Activated CD4-positive, alpha-beta T cell treated with anti-CD3 and anti-CD28 coated beads, Interleukin-2, amount 10 ng/mL, durations not matched to agents 7 days and 5 days (primary cell): ENCODE measurements at regions not wholly inside any gene's neighbourhood (a gene's known extent, or its start where the extent isn't known, plus 50 kb on each side); places are given as distances from the start of the nearest gene placed in this dataset.

ENCODE experiments used
- CTCF ChIA-PET: fragments of 350-600 bp; sonication (Branson Sonifier 250); formaldehyde crosslinking; loops from one replicate; lab custom pipeline; 2021; ENCODE audit warnings: antibody characterized with exemption; lab: Charles Lee
- POLR2A ChIA-PET: fragments of 350-600 bp; sonication (Branson Sonifier 250); formaldehyde crosslinking; loops from one replicate; lab custom pipeline; 2021; ENCODE audit warnings: antibody characterized with exemption; lab: Charles Lee
- DNase-seq: peaks from one replicate; pipeline ENCODE4 v3.0.0-alpha.2; 2020
- H3K27ac Mint-ChIP-seq: one replicate; pipeline ENCODE4 v1.8.0; 2021; ENCODE audit warnings: mild to moderate bottlenecking, moderate library complexity, mixed read lengths
- H3K27me3 Mint-ChIP-seq: one replicate; pipeline ENCODE4 v1.8.0; 2021; ENCODE audit warnings: mixed read lengths
- H3K36me3 Mint-ChIP-seq: one replicate; pipeline ENCODE4 v1.8.0; 2021; ENCODE audit warnings: low read depth, mixed read lengths
- H3K4me1 Mint-ChIP-seq: one replicate; pipeline ENCODE4 v1.8.0; 2021; ENCODE audit warnings: mixed read lengths
- H3K4me3 Mint-ChIP-seq: one replicate; pipeline ENCODE4 v1.8.0; 2021; ENCODE audit warnings: mild to moderate bottlenecking, moderate library complexity, mixed read lengths
- H3K9me3 Mint-ChIP-seq: one replicate; pipeline ENCODE4 v1.8.0; 2021; ENCODE audit warnings: mixed read lengths

GRCh38 chr12:107356937-107357295 lies 263.6 kb upstream of the CRY1 start:
- DNase-seq, result no peak
- H3K4me3 Mint-ChIP-seq, result no peak overlapping the region
- H3K27me3 Mint-ChIP-seq, result no peaks in the 10 kb centered on the region
- H3K36me3 Mint-ChIP-seq, result peaks cover 16% of the 10 kb centered on the region
- ChIA-PET CTCF (interaction anchor here (0.7 to 1.6 kb wide), 10 partner anchors 11 to 38 kb away, joined by 3 to 8 read pairs (median 4); a partner anchor contains a TSS), POLR2A (interaction anchor here (0.9 kb wide), 1 partner anchor 16 kb away, joined by 3 read pairs; no protein-coding TSS in a partner anchor)
- H3K4me1 Mint-ChIP-seq, result peaks cover 73% of the 10 kb centered on the region
- H3K27ac Mint-ChIP-seq, result no peak overlapping the region
- H3K9me3 Mint-ChIP-seq, result peaks cover 7% of the 10 kb centered on the region

- peaks cover 53% of the 10 kb centered on the region for H3K4me1 Mint-ChIP-seq
- POLR2A ChIA-PET, result no interaction called here
- H3K36me3 Mint-ChIP-seq, result peaks cover 7% of the 10 kb centered on the region
- DNase-seq, result no peak
- H3K27ac Mint-ChIP-seq, result no peak overlapping the region
- H3K9me3 Mint-ChIP-seq, result no peaks in the 10 kb centered on the region
- H3K4me3 Mint-ChIP-seq, result no peak overlapping the region
- CTCF ChIA-PET, result interaction anchor here (0.6 to 1.1 kb wide), 3 partner anchors 9 to 19 kb away, joined by 3 read pairs; no protein-coding TSS in a partner anchor
- no peaks in the 10 kb centered on the region for H3K27me3 Mint-ChIP-seq
These were observed 266.0 kb upstream of the CRY1 start for GRCh38 chr12:107359382-107359781.

- POLR2A ChIA-PET, result no interaction called here
- Mint-ChIP-seq H3K27me3 (no peaks in the 10 kb centered on the region), H3K4me3 (no peak overlapping the region), H3K4me1 (peaks cover 47% of the 10 kb centered on the region), H3K36me3 (peaks cover 7% of the 10 kb centered on the region), H3K9me3 (no peaks in the 10 kb centered on the region), H3K27ac (no peak overlapping the region)
- CTCF ChIA-PET, result interaction anchor here (0.7 to 1.1 kb wide), 2 partner anchors 10 to 18 kb away, joined by 3 read pairs; no protein-coding TSS in a partner anchor
- DNase-seq, result no peak
These were observed 266.7 kb upstream of the CRY1 start for GRCh38 chr12:107360033-107360432.

- H3K9me3 Mint-ChIP-seq, result no peaks in the 10 kb centered on the region
These were observed 267.1 kb upstream of the CRY1 start for GRCh38 chr12:107360482-107360881.

GRCh38 chr12:107361970-107362369 lies 268.6 kb upstream of the CRY1 start:
- Mint-ChIP-seq H3K9me3 (no peaks in the 10 kb centered on the region), H3K4me3 (no peak overlapping the region), H3K36me3 (peaks cover 7% of the 10 kb centered on the region), H3K4me1 (peaks cover 44% of the 10 kb centered on the region), H3K27ac (no peak overlapping the region), H3K27me3 (no peaks in the 10 kb centered on the region)
- DNase-seq, result no peak
- ChIA-PET CTCF (interaction anchor here (0.9 to 1.7 kb wide), 6 partner anchors 9 to 58 kb away, joined by 3 to 6 read pairs (median 4); no protein-coding TSS in a partner anchor), POLR2A (no interaction called here)

More at GRCh38 chr12:107360482-107360881, 267.1 kb upstream of the CRY1 start:
- peaks cover 43% of the 10 kb centered on the region for H3K4me1 Mint-ChIP-seq
- no peak overlapping the region for H3K27ac Mint-ChIP-seq
- CTCF ChIA-PET, result interaction anchor here (1.1 kb wide), 1 partner anchor 18 kb away, joined by 3 read pairs; no protein-coding TSS in a partner anchor
- H3K27me3 Mint-ChIP-seq, result no peaks in the 10 kb centered on the region
- no peak for DNase-seq
- peaks cover 7% of the 10 kb centered on the region for H3K36me3 Mint-ChIP-seq
- POLR2A ChIA-PET, result no interaction called here
- no peak overlapping the region for H3K4me3 Mint-ChIP-seq

GRCh38 chr12:107362960-107363359 lies 269.6 kb upstream of the CRY1 start:
- CTCF ChIA-PET, result interaction anchor here (1.3 to 1.7 kb wide), 3 partner anchors 9 to 39 kb away, joined by 4 to 6 read pairs (median 6); no protein-coding TSS in a partner anchor
- Mint-ChIP-seq H3K27me3 (no peaks in the 10 kb centered on the region), H3K27ac (no peak overlapping the region), H3K4me3 (no peak overlapping the region), H3K36me3 (peaks cover 7% of the 10 kb centered on the region), H3K4me1 (peaks cover 48% of the 10 kb centered on the region), H3K9me3 (no peaks in the 10 kb centered on the region)
- no peak for DNase-seq
- POLR2A ChIA-PET, result no interaction called here

GRCh38 chr12:107364875-107365518 lies 271.6 kb upstream of the CRY1 start:
- Mint-ChIP-seq H3K9me3 (no peaks in the 10 kb centered on the region), H3K36me3 (peaks cover 7% of the 10 kb centered on the region), H3K4me1 (peaks cover 55% of the 10 kb centered on the region), H3K27me3 (no peaks in the 10 kb centered on the region), H3K27ac (no peak overlapping the region), H3K4me3 (no peak overlapping the region)
- ChIA-PET POLR2A (no interaction called here), CTCF (no interaction called here)
- DNase-seq, result no peak

GRCh38 chr12:107365703-107366102 lies 272.4 kb upstream of the CRY1 start:
- Mint-ChIP-seq H3K4me1 (peaks cover 58% of the 10 kb centered on the region), H3K27ac (no peak overlapping the region), H3K27me3 (no peaks in the 10 kb centered on the region), H3K36me3 (peaks cover 7% of the 10 kb centered on the region), H3K9me3 (no peaks in the 10 kb centered on the region), H3K4me3 (no peak overlapping the region)
- CTCF ChIA-PET, result no interaction called here
- POLR2A ChIA-PET, result no interaction called here
- DNase-seq, result no peak

GRCh38 chr12:107366322-107366721 lies 273.0 kb upstream of the CRY1 start:
- Mint-ChIP-seq H3K36me3 (peaks cover 7% of the 10 kb centered on the region), H3K4me3 (no peak overlapping the region), H3K4me1 (peaks cover 63% of the 10 kb centered on the region), H3K9me3 (no peaks in the 10 kb centered on the region), H3K27me3 (no peaks in the 10 kb centered on the region), H3K27ac (no peak overlapping the region)
- ChIA-PET CTCF (no interaction called here), POLR2A (no interaction called here)
- DNase-seq, result no peak

GRCh38 chr12:107368586-107368985 lies 275.2 kb upstream of the CRY1 start:
- H3K36me3 Mint-ChIP-seq, result peaks cover 3% of the 10 kb centered on the region
- no peaks in the 10 kb centered on the region for H3K9me3 Mint-ChIP-seq
- peak overlapping the region; percentile 98 for H3K27ac Mint-ChIP-seq
- H3K4me3 Mint-ChIP-seq, result peak overlapping the region; percentile 76
- H3K4me1 Mint-ChIP-seq, result peaks cover 76% of the 10 kb centered on the region
- no peaks in the 10 kb centered on the region for H3K27me3 Mint-ChIP-seq
- POLR2A ChIA-PET, result interaction anchor here (1.0 kb wide), 1 partner anchor 37 kb away, joined by 4 read pairs; no protein-coding TSS in a partner anchor
- peak; percentile 44 for DNase-seq
- CTCF ChIA-PET, result interaction anchor here (0.7 to 1.7 kb wide), 3 partner anchors 18 to 237 kb away, joined by 3 to 5 read pairs (median 3); no protein-coding TSS in a partner anchor

- Mint-ChIP-seq H3K4me3 (peak overlapping the region; percentile 76), H3K27me3 (no peaks in the 10 kb centered on the region), H3K27ac (peak overlapping the region; percentile 98), H3K36me3 (peaks cover 3% of the 10 kb centered on the region), H3K4me1 (peaks cover 80% of the 10 kb centered on the region), H3K9me3 (no peaks in the 10 kb centered on the region)
- CTCF ChIA-PET, result interaction anchor here (0.7 to 1.7 kb wide), 3 partner anchors 19 to 237 kb away, joined by 3 to 5 read pairs (median 3); no protein-coding TSS in a partner anchor
- POLR2A ChIA-PET, result interaction anchor here (0.6 to 1.0 kb wide), 3 partner anchors 10 to 295 kb away, joined by 3 to 4 read pairs (median 3); no protein-coding TSS in a partner anchor
- DNase-seq, result no peak
These were observed 275.7 kb upstream of the CRY1 start for GRCh38 chr12:107369006-107369405.

- DNase-seq, result peak; percentile 75
- H3K27me3 Mint-ChIP-seq, result no peaks in the 10 kb centered on the region
- peak overlapping the region; percentile 76 for H3K4me3 Mint-ChIP-seq
- POLR2A ChIA-PET, result interaction anchor here (0.6 to 1.0 kb wide), 3 partner anchors 9 to 38 kb away, joined by 3 to 4 read pairs (median 3); no protein-coding TSS in a partner anchor
- peaks cover 87% of the 10 kb centered on the region for H3K4me1 Mint-ChIP-seq
- H3K36me3 Mint-ChIP-seq, result peaks cover 3% of the 10 kb centered on the region
- H3K27ac Mint-ChIP-seq, result peak overlapping the region; percentile 98
- CTCF ChIA-PET, result interaction anchor here (1.1 to 1.7 kb wide), 3 partner anchors 19 to 238 kb away, joined by 3 to 5 read pairs (median 3); no protein-coding TSS in a partner anchor
- H3K9me3 Mint-ChIP-seq, result no peaks in the 10 kb centered on the region
These were observed 276.3 kb upstream of the CRY1 start for GRCh38 chr12:107369679-107370078.

- CTCF ChIA-PET, result interaction anchor here (1.1 to 2.0 kb wide), 6 partner anchors 10 to 240 kb away, joined by 3 to 6 read pairs (median 4); no protein-coding TSS in a partner anchor
- Mint-ChIP-seq H3K27ac (peak overlapping the region; percentile 98), H3K4me1 (peaks cover 86% of the 10 kb centered on the region), H3K9me3 (no peaks in the 10 kb centered on the region), H3K27me3 (no peaks in the 10 kb centered on the region), H3K36me3 (peaks cover 3% of the 10 kb centered on the region), H3K4me3 (peak overlapping the region; percentile 43)
- POLR2A ChIA-PET, result interaction anchor here (0.6 to 2.3 kb wide), 3 partner anchors 15 to 166 kb away, joined by 3 to 16 read pairs (median 3); no protein-coding TSS in a partner anchor
- DNase-seq, result peak; percentile 68
These were observed 278.9 kb upstream of the CRY1 start for GRCh38 chr12:107372229-107372658.
